ENCODE measurements at regions not wholly inside any gene's neighbourhood (a gene's known extent, or its start where the extent isn't known, plus 50 kb on each side); places are given as distances from the start of the nearest gene placed in this dataset.

GRCh38 chr2:133768256-133768655 lies 200.0 kb upstream of the NCKAP5 start:
- DNase-seq (ENCODE audit: low read depth in 1 of 2, low spot score in 1 of 2): no peak
- TF ChIP-seq JUND (IDR thresholded peaks at IDR 0.05; ENCODE audit: low read depth): no peak
- in situ Hi-C loops (cut with HindIII; ENCODE audit: low pct_unique_long_range_greater_than_20kb, low sequenced_read_pairs): no loop called here

- no peak for TF ChIP-seq JUND (IDR thresholded peaks at IDR 0.05; ENCODE audit: low read depth)
- no peak for DNase-seq (ENCODE audit: low read depth in 1 of 2, low spot score in 1 of 2)
- in situ Hi-C loops (cut with HindIII; ENCODE audit: low pct_unique_long_range_greater_than_20kb, low sequenced_read_pairs): no loop called here
These were observed 200.6 kb upstream of the NCKAP5 start for GRCh38 chr2:133768658-133769435.

GRCh38 chr2:133773854-133774653 lies 205.8 kb upstream of the NCKAP5 start:
- TF ChIP-seq JUND (IDR thresholded peaks at IDR 0.05; ENCODE audit: low read depth): no peak
- in situ Hi-C loops (cut with HindIII; ENCODE audit: low pct_unique_long_range_greater_than_20kb, low sequenced_read_pairs): no loop called here

GRCh38 chr2:133774654-133775015 lies 206.4 kb upstream of the NCKAP5 start:
- DNase-seq (ENCODE audit: low read depth in 1 of 2, low spot score in 1 of 2): no peak
- in situ Hi-C loops (cut with HindIII; ENCODE audit: low pct_unique_long_range_greater_than_20kb, low sequenced_read_pairs): no loop called here
- TF ChIP-seq JUND (IDR thresholded peaks at IDR 0.05; ENCODE audit: low read depth): no peak

More at GRCh38 chr2:133773854-133774653, 205.8 kb upstream of the NCKAP5 start:
- DNase-seq (ENCODE audit: low read depth in 1 of 2, low spot score in 1 of 2): no peak

- no peak for DNase-seq (ENCODE audit: low read depth in 1 of 2, low spot score in 1 of 2)
- in situ Hi-C loops (cut with HindIII; ENCODE audit: low pct_unique_long_range_greater_than_20kb, low sequenced_read_pairs): no loop called here
- TF ChIP-seq JUND (IDR thresholded peaks at IDR 0.05; ENCODE audit: low read depth): no peak
These were observed 208.8 kb upstream of the NCKAP5 start for GRCh38 chr2:133776936-133777573.

GRCh38 chr2:133777574-133777960 lies 209.3 kb upstream of the NCKAP5 start:
- in situ Hi-C loops (cut with HindIII; ENCODE audit: low pct_unique_long_range_greater_than_20kb, low sequenced_read_pairs): no loop called here
- no peak for TF ChIP-seq JUND (IDR thresholded peaks at IDR 0.05; ENCODE audit: low read depth)
- no peak for DNase-seq (ENCODE audit: low read depth in 1 of 2, low spot score in 1 of 2)

- no peak for TF ChIP-seq JUND (IDR thresholded peaks at IDR 0.05; ENCODE audit: low read depth)
- in situ Hi-C loops (cut with HindIII; ENCODE audit: low pct_unique_long_range_greater_than_20kb, low sequenced_read_pairs): no loop called here
These were observed 212.1 kb upstream of the NCKAP5 start for GRCh38 chr2:133780099-133780996.

GRCh38 chr2:133780997-133781513 lies 212.8 kb upstream of the NCKAP5 start:
- in situ Hi-C loops (cut with HindIII; ENCODE audit: low pct_unique_long_range_greater_than_20kb, low sequenced_read_pairs): no loop called here
- TF ChIP-seq JUND (IDR thresholded peaks at IDR 0.05; ENCODE audit: low read depth): no peak

More at GRCh38 chr2:133780099-133780996, 212.1 kb upstream of the NCKAP5 start:
- peak; percentile 4 to 83 for DNase-seq (ENCODE audit: low read depth in 1 of 2, low spot score in 1 of 2)

GRCh38 chr2:133787207-133787606 lies 218.9 kb upstream of the NCKAP5 start:
- in situ Hi-C loops (cut with HindIII; ENCODE audit: low pct_unique_long_range_greater_than_20kb, low sequenced_read_pairs): no loop called here
- TF ChIP-seq JUND (IDR thresholded peaks at IDR 0.05; ENCODE audit: low read depth): no peak
- DNase-seq (ENCODE audit: low read depth in 1 of 2, low spot score in 1 of 2): no peak

More at GRCh38 chr2:133780997-133781513, 212.8 kb upstream of the NCKAP5 start:
- DNase-seq (ENCODE audit: low read depth in 1 of 2, low spot score in 1 of 2): no peak

GRCh38 chr2:133787651-133788050 lies 219.4 kb upstream of the NCKAP5 start:
- in situ Hi-C loops (cut with HindIII; ENCODE audit: low pct_unique_long_range_greater_than_20kb, low sequenced_read_pairs): no loop called here
- TF ChIP-seq JUND (IDR thresholded peaks at IDR 0.05; ENCODE audit: low read depth): no peak
- DNase-seq (ENCODE audit: low read depth in 1 of 2, low spot score in 1 of 2): no peak

GRCh38 chr2:133788386-133788785 lies 220.1 kb upstream of the NCKAP5 start:
- TF ChIP-seq JUND (IDR thresholded peaks at IDR 0.05; ENCODE audit: low read depth): no peak
- no peak for DNase-seq (ENCODE audit: low read depth in 1 of 2, low spot score in 1 of 2)
- in situ Hi-C loops (cut with HindIII; ENCODE audit: low pct_unique_long_range_greater_than_20kb, low sequenced_read_pairs): no loop called here

GRCh38 chr2:133789743-133790142 lies 221.5 kb upstream of the NCKAP5 start:
- no peak for DNase-seq (ENCODE audit: low read depth in 1 of 2, low spot score in 1 of 2)
- no peak for TF ChIP-seq JUND (IDR thresholded peaks at IDR 0.05; ENCODE audit: low read depth)
- in situ Hi-C loops (cut with HindIII; ENCODE audit: low pct_unique_long_range_greater_than_20kb, low sequenced_read_pairs): no loop called here

Data from T47D (cell line).